Thyroid gland (tissue), 4 donors: ENCODE measurements at regions not wholly inside any gene's neighbourhood (a gene's known extent, or its start where the extent isn't known, plus 50 kb on each side); places are given as distances from the start of the nearest gene placed in this dataset.
"Not testable (repeated sequence)": the region's sequence is repeated elsewhere in the genome, so short reads cannot be mapped to it uniquely, and the experiment has no call there.

ENCODE experiments used
- DNase-seq, 2 donors: peaks; one replicate each; pipeline ENCODE4 v3.0.0-alpha.2; 2019
- H3K27ac ChIP-seq, 3 donors: fragments of 200-600 bp; sonication (generic); 1 replicate in 2 of 3; 2 replicates in 1 of 3; pipeline ENCODE4 v1.5.1; 2016 to 2019; ENCODE audit warnings: mild to moderate bottlenecking in 1 of 3, moderate library complexity in 1 of 3
- H3K27me3 ChIP-seq: fragments of 200-600 bp; sonication (generic); one replicate; pipeline ENCODE4 v1.5.1; 2019
- H3K36me3 ChIP-seq, 2 donors: fragments of 200-600 bp; sonication (generic); one replicate each; pipeline ENCODE4 v1.5.1; 2016 to 2019
- H3K4me1 ChIP-seq, 2 donors: fragments of 200-600 bp; sonication (generic); one replicate each; pipeline ENCODE4 v1.5.1; 2017 to 2019
- H3K4me3 ChIP-seq, 3 donors: fragments of 200-600 bp; sonication (generic); replicated peaks in 1 of 3; 1 replicate in 2 of 3; 2 replicates in 1 of 3; pipeline ENCODE4 v1.5.1; 2016; ENCODE audit warnings: mild to moderate bottlenecking in 1 of 3
- H3K9me3 ChIP-seq: fragments of 200-600 bp; sonication (generic); one replicate; pipeline ENCODE4 v1.5.1; 2017
- POLR2A ChIP-seq, 2 donors: fragments of 450-650 bp; IDR thresholded peaks; one replicate each; pipeline ENCODE4 v1.6.1; 2017; ENCODE audit warnings: antibody characterized with exemption in 2 of 2, mild to moderate bottlenecking in 2 of 2, moderate library complexity in 1 of 2
- WGBS, 2 donors: methylation state at CpG; one replicate each; pipeline ENCODE4 v1.1.5; 2017; 5-methylcytosine and 5-hydroxymethylcytosine counted together
- intact Hi-C: fragments of 100-400 bp; cut with DNase I; formaldehyde crosslinking; loops from one replicate; pipeline ENCODE4 v1.15.1; 2023
- TF ChIP-seq, protein P1 (sequence below), 6 experiments: fragments of 200-600 bp in 3 of 6; fragments of 450-650 bp in 3 of 6; sonication (generic) in 3 of 6; IDR thresholded peaks; one replicate each; pipeline ENCODE4 v1.5.1; 2016 to 2019; ENCODE audit warnings: antibody characterized with exemption in 6 of 6, mild to moderate bottlenecking in 2 of 6, inconsistent platforms in 1 of 6, moderate library complexity in 1 of 6

DNA sequence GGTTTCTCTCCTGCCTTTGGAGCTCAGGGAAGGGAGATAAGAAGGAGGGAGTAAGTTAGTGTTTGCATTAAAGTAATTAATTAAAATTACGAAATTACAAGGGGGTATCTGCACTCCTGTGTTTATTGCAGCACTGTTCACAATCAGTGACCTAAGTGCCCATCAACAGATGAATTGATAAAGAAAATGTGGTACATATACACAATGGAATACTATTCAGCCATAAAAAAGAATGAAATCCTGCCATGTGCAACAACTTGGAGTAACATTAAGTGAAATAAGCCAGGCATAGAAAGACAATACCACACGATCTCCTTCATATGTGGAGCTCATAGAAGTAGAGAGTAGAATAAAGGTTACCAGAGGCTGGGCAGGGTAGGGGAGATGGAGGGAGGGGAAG, 202.0 kb downstream of the SHQ1 start:
- Histone ChIP-seq H3K27ac (no peak overlapping the region), H3K9me3 (no peaks in the 10 kb centered on the region), H3K4me1 (no peaks in the 10 kb centered on the region), H3K4me3 (no peak overlapping the region), H3K27me3 (no peaks in the 10 kb centered on the region), H3K36me3 (no peaks in the 10 kb centered on the region)
- intact Hi-C loops, result no loop called here
- DNase-seq, result no peak
- 47 to 73% methylated on average over 2 of the region's 2 CpGs for WGBS, 2 donors
- TF ChIP-seq, protein P1, sequence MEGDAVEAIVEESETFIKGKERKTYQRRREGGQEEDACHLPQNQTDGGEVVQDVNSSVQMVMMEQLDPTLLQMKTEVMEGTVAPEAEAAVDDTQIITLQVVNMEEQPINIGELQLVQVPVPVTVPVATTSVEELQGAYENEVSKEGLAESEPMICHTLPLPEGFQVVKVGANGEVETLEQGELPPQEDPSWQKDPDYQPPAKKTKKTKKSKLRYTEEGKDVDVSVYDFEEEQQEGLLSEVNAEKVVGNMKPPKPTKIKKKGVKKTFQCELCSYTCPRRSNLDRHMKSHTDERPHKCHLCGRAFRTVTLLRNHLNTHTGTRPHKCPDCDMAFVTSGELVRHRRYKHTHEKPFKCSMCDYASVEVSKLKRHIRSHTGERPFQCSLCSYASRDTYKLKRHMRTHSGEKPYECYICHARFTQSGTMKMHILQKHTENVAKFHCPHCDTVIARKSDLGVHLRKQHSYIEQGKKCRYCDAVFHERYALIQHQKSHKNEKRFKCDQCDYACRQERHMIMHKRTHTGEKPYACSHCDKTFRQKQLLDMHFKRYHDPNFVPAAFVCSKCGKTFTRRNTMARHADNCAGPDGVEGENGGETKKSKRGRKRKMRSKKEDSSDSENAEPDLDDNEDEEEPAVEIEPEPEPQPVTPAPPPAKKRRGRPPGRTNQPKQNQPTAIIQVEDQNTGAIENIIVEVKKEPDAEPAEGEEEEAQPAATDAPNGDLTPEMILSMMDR (IDR thresholded peaks at IDR 0.05), result no peak
- TF ChIP-seq POLR2A (IDR thresholded peaks at IDR 0.05), result no peak

DNA sequence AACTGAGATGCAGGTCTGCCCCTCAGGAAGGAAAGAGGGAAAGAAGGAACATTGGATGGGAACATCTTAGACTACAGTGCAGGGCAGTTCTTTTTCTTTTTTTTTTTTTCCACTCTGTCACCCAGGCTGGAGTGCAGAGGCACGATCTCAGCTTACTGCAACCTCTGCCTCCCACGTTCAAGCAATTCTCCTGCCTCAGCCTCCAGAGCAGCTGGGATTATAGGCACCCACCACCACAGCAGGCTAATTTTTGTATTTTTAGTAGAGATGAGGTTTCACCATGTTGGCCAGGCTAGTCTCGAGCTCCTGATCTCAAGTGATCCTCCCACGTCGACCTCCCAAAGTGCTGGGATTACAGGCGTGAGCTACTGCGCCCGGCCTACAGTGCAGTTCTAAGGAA, 204.6 kb downstream of the SHQ1 start:
- H3K9me3 ChIP-seq, H3K4me3 ChIP-seq, H3K4me1 ChIP-seq, H3K36me3 ChIP-seq, DNase-seq, H3K27ac ChIP-seq, H3K27me3 ChIP-seq, intact Hi-C loops: not testable (repeated sequence)
- 88 to 96% methylated on average over 5 to 8 of the region's 8 CpGs for WGBS, 2 donors

DNA sequence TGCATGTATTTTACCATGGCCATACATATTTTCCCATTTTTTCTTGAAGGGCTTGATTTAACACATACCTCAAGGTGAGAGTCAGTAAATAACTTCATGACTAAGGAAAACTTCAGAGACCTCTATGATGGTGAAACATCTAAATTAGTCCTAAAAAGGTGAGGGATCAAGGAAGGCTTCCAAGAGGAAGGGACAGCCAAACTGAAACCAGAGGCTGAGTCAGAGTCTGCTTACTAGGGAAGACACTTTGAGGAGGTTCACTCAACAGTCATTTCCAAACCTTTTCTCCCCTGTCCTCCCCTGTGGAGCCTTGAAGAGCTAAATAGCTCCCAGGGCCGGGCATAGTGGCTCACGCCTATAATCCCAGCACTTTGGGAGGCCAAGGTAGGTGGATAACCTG, 206.6 kb downstream of the SHQ1 start:
- Histone ChIP-seq H3K4me3 (no peak overlapping the region), H3K27me3 (no peaks in the 10 kb centered on the region), H3K27ac (no peak overlapping the region), H3K4me1 (no peaks in the 10 kb centered on the region), H3K9me3 (no peaks in the 10 kb centered on the region), H3K36me3 (no peaks in the 10 kb centered on the region)
- WGBS, 2 donors, result 85 to 95% methylated on average over 2 of the region's 2 CpGs
- TF ChIP-seq, protein P1 (IDR thresholded peaks at IDR 0.05), result no peak
- TF ChIP-seq POLR2A (IDR thresholded peaks at IDR 0.05), result no peak
- DNase-seq, result no peak
- intact Hi-C loops, result no loop called here

DNA sequence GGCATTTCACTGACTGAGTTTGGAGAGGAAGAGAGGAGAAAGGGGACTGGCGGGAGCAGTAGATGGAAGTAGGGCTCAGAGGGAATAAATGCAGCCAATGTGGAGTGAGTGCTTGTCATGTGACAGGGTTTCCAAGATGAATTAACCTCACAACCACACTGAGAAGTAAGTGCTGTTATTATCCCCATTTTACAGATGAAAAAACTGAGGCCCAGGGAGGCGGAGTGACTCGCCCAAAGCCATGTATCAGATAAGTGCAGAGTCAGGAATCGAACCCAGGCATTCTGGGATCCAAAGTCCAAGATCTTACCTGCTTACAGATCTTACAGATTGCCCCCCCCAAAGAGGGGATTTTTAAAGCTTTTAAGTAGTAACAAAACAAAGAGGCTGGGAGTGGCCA, 207.2 kb downstream of the SHQ1 start:
- 92 to 98% methylated on average over 4 of the region's 4 CpGs for WGBS, 2 donors
- Histone ChIP-seq H3K9me3 (no peaks in the 10 kb centered on the region), H3K27ac (no peak overlapping the region), H3K4me1 (no peaks in the 10 kb centered on the region), H3K4me3 (no peak overlapping the region), H3K27me3 (no peaks in the 10 kb centered on the region), H3K36me3 (no peaks in the 10 kb centered on the region)
- no peak for DNase-seq
- no peak for TF ChIP-seq POLR2A (IDR thresholded peaks at IDR 0.05)
- TF ChIP-seq, protein P1 (IDR thresholded peaks at IDR 0.05), result no peak
- intact Hi-C loops, result no loop called here

DNA sequence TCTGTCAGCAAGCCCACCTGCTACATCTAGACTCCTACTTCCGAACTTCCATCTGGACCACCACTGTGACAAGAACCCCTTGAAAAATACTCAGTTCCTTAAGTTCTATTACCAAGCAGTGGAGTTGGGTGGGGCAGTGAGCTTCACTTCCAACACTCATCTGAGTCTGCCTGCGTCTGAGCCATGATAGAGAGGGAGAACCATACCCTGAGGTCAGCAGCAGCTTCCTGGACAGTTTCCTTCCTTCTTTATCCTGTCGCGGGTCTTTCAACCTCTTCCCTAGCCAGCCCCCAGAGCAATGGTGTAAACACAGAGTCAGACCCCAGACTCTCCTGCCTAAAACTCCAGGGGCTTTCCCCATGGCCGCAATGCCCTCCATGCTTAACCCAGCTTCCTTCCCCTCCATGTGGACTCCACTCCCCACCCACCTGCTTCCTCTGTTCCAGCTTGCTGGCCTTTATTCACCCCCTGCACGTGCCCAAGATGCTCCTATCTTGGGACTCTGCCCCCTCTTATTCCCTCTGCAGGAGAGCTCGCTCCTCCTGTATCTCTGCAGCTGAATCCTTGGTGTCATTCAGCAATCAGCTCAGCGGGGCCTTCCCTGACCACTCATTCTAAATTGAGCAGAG, 211.2 kb downstream of the SHQ1 start:
- intact Hi-C loops, result no loop called here
- H3K27ac ChIP-seq, result no peak overlapping the region
- no peaks in the 10 kb centered on the region for H3K9me3 ChIP-seq
- DNase-seq, result no peak
- no peak overlapping the region for H3K4me3 ChIP-seq
- H3K4me1 ChIP-seq, result no peaks in the 10 kb centered on the region
- whole genome bisulfite sequencing, 2 donors, result 73 to 77% methylated on average over 8 of the region's 8 CpGs
- no peak for TF ChIP-seq POLR2A (IDR thresholded peaks at IDR 0.05)
- TF ChIP-seq, protein P1 (IDR thresholded peaks at IDR 0.05), result no peak
- no peaks in the 10 kb centered on the region for H3K27me3 ChIP-seq
- H3K36me3 ChIP-seq, result no peaks in the 10 kb centered on the region

DNA sequence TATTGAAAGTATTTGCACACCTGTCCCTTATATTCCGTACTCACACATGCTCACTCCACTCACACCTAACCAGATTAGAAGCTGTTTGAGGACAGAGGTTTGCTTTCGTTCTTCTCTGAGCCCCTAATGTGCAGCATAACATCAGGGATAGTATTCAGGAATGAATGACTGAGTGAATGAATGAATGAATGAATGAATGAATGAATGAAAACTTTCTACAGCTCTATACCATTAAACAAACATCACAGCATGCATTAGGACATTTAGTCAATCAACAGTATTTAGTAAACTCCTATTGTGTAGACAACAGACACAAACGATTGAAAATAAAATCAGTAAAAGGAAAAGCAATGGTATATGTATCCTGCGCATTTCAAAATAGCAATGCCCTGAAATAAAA, 212.7 kb downstream of the SHQ1 start:
- WGBS, 2 donors, result 92 to 94% methylated on average over 4 of the region's 4 CpGs
- no peak for DNase-seq
- peaks cover 7 to 8% of the 10 kb centered on the region in 2 donors for H3K4me1 ChIP-seq
- no peak overlapping the region for H3K4me3 ChIP-seq
- no peaks in the 10 kb centered on the region for H3K27me3 ChIP-seq
- H3K27ac ChIP-seq, result no peak overlapping the region
- TF ChIP-seq, protein P1 (IDR thresholded peaks at IDR 0.05), result no peak
- no peak for TF ChIP-seq POLR2A (IDR thresholded peaks at IDR 0.05)
- H3K36me3 ChIP-seq, result no peaks in the 10 kb centered on the region
- intact Hi-C loops, result no loop called here
- H3K9me3 ChIP-seq, result no peaks in the 10 kb centered on the region
